WI38 (cell line): ENCODE measurements at regions not wholly inside any gene's neighbourhood (a gene's known extent, or its start where the extent isn't known, plus 50 kb on each side); places are given as distances from the start of the nearest gene placed in this dataset.
"Not testable (repeated sequence)": the region's sequence is repeated elsewhere in the genome, so short reads cannot be mapped to it uniquely, and the experiment has no call there.

ENCODE experiments used
- H3K4me3 ChIP-seq: 2 replicates; pipeline ENCODE4 v1.5.1; 2011; ENCODE audit warnings: low read depth, mild to moderate bottlenecking, control low read depth, low read length
- TF ChIP-seq, protein P1 (sequence below): IDR thresholded peaks from 2 replicates; pipeline ENCODE4 v1.5.1; 2012; ENCODE audit warnings: low read depth, mild to moderate bottlenecking, control low read depth, low read length

DNA sequence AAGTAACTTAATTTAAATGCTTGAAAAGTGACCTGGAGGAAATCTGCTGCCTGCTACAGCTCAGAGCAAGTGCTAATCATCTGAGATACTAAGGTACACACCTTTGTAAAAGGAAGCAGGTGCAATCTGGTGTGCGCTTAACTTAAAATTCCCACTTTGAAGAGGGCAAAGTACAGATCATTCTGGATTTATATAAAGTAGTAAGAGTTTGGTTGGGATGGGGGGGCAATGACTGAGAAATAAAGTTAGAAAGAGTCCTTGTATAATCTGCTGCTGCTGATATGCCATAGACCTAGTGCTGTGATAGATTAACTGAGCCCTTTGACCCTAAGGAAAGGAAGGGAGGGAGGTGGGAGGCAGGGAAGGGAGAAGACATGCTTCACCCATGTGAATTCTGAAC, 141.0 kb downstream of the MTNR1A start:
- no peak overlapping the region for H3K4me3 ChIP-seq
- TF ChIP-seq, protein P1, sequence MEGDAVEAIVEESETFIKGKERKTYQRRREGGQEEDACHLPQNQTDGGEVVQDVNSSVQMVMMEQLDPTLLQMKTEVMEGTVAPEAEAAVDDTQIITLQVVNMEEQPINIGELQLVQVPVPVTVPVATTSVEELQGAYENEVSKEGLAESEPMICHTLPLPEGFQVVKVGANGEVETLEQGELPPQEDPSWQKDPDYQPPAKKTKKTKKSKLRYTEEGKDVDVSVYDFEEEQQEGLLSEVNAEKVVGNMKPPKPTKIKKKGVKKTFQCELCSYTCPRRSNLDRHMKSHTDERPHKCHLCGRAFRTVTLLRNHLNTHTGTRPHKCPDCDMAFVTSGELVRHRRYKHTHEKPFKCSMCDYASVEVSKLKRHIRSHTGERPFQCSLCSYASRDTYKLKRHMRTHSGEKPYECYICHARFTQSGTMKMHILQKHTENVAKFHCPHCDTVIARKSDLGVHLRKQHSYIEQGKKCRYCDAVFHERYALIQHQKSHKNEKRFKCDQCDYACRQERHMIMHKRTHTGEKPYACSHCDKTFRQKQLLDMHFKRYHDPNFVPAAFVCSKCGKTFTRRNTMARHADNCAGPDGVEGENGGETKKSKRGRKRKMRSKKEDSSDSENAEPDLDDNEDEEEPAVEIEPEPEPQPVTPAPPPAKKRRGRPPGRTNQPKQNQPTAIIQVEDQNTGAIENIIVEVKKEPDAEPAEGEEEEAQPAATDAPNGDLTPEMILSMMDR: no peak

DNA sequence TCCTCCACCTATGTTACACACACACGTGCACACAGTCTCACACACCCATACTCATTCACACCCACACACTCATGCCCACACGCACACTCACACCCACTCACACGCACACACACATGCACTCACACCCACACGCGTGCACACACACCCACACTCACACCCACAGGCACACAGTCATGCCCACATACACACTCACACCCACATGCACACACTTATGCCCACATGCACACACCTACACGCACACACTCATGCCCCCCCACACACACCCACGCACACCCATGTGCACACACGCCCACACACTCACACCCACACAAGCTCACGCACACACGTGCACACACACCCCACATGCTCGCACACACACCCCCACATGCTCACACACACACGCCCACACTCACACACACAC, 140.0 kb downstream of the F11 start:
- TF ChIP-seq, protein P1: no peak
- no peak overlapping the region for H3K4me3 ChIP-seq

DNA sequence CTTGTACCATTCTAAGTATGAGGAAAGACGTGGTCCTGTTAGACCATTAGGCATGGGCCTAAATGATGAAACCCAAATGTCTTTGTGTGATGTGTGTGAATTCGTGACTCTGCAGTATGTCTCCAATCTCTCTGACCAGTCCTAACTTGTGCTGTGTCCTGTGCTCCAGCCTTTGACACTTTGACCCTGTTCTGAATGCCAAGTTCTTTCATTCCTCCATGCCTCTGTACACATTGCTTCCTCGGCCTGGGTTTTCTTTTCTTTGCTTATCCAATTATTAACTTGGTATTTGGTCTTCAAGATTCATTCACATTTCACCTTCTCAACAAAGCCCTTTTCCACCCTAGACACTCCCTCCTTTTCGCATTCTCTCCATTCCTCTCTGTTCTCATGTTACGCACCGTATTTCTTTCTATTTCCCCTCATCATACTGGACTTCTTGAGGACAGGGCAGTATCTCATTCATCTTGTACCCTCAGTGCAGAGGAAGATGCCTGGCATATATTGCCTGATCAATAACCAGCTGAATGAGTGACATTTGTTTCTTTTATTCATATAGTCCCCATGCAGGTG, 138.7 kb downstream of the F11 start:
- no peak overlapping the region for H3K4me3 ChIP-seq
- TF ChIP-seq, protein P1: no peak

DNA sequence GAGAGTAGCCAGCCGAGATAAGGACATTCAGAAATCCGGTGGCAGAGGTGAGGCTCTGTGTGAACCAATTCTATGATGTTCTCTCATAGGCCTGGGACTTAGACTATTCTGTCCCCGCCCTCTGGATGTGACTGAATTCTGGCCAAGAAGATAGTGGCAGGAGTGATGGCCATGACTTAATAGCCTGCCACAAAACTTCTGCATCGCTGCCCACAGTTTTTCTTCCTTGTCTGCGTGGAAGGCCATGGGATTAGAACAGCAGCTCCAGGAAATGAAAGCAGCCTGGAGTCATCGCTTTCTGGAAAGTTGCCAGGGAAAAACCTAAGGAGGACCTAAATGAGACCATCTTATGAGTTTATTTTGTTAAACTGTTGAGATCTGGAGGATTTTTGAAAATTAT, 134.7 kb downstream of the F11 start:
- TF ChIP-seq, protein P1: no peak
- no peak overlapping the region for H3K4me3 ChIP-seq

DNA sequence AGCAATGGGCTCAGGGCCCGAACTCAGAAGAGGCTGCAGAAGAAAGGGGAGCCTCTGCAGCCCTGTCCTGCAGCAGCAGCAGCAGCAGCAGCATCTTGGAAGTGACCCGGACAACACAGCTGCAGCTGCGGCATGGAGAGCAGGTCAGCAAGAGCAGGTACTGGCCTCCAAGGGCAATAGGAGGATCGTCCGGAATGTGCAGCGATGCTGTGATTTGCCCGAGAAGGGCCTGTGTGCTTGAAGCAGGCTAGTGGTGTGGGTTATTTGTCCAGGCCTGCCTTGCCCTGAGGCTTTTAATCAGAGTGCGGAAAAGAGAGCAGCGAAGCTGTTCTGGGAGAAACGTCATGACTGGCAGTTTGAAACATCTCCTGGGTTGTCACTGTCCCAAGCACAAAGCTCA, 126.0 kb downstream of the F11 start:
- no peak overlapping the region for H3K4me3 ChIP-seq
- TF ChIP-seq, protein P1: no peak

DNA sequence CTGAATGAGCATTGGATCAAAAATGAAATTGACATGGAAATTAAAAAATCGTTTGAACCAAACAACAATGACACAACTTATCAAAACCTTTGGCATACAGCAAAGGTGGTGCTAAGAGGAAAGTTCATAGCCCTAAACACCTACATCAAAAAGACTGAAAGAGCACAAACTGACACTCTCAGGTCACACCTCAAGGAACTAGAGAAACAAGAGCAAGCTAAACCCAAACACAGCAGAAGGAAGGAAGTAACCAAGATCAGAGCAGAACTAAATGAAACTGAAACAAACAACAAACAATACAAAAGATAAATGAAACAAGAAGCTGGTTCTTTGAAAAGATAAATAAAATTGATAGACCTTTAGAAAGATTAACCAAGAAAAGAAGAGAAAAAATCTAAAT, 118.3 kb downstream of the F11 start:
- not testable (repeated sequence) for H3K4me3 ChIP-seq

DNA sequence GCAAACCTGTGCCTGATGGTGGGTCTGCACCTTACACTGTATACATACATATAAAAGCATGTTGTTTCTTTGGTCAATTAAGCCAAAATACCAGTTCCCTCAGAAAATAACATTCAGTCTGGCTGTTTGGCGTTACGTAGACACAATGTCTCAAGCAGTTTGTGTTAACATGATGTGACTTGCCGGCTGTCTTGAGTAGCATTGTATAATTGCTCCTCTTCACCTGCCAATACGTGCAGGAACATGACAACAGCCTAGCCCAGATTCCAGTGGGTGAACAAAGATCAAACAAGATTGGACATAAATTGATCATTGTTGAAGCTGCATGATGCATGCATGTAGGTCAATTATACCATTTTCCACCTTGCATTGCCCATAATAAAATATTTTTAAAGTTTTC, 102.3 kb downstream of the F11 start:
- H3K4me3 ChIP-seq: no peak overlapping the region
- TF ChIP-seq, protein P1: no peak

DNA sequence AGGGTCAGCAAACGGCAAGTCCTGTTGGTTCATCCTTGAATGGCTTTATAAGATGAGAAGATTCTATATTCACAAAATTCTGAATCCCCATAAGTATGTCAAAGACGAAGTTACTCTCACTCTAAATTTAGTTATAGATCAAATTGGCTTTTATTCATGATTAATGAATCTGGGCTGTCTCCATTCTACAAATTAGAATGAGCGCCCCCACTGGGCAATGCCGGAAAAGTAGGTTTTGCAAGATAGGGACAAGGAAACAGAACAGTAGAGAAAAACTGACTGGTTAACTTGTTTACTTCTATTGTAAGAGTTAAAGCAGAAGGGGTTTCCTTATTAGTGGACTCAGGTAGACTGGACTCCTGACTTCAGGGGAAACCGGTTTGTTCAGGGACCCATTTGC, 100.3 kb downstream of the F11 start:
- H3K4me3 ChIP-seq: no peak overlapping the region
- TF ChIP-seq, protein P1: no peak

DNA sequence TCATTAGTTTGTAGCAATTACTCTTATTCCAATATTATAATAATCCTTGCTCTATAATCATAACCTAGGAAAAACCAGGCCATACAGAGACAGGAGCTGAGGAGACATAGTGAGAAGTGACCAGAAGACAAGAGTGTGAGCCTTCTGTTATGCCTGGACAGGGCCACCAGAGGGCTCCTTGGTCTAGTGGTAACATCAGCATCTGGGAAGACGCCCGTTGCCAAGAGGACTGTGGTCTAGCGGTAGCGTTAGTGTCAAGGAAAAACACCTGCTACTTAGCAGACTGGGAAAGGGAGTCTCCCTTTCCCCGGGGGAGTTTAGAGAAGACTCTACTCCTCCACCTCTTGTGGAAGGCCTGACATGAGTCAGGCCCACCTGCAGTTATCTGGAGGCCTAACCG, 97.0 kb downstream of the F11 start:
- H3K4me3 ChIP-seq: not testable (repeated sequence)
